ENCODE measurements at regions not wholly inside any gene's neighbourhood (a gene's known extent, or its start where the extent isn't known, plus 50 kb on each side); places are given as distances from the start of the nearest gene placed in this dataset.

DNA sequence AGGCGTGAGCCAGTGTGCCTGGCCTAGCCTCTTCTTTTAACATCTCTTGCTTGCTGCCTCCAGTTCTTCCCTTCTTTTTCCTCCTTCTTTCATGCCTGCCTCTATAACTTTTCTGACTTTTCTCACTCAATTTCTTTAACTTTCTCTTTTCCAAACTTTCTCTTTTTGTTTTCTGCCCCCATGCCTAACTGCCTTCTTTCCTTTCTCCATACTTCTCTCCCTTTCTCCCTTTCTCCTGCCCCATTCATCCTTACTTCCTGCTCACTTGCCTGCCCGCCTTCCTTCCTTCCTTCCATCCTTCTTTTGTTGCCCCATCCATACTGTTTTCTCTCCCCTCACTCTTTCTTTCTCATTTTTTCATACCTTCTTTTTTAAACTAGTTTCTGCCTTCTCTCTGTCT lies 105.2 kb downstream of the RBMX2 start:
- TF ChIP-seq, protein P1, sequence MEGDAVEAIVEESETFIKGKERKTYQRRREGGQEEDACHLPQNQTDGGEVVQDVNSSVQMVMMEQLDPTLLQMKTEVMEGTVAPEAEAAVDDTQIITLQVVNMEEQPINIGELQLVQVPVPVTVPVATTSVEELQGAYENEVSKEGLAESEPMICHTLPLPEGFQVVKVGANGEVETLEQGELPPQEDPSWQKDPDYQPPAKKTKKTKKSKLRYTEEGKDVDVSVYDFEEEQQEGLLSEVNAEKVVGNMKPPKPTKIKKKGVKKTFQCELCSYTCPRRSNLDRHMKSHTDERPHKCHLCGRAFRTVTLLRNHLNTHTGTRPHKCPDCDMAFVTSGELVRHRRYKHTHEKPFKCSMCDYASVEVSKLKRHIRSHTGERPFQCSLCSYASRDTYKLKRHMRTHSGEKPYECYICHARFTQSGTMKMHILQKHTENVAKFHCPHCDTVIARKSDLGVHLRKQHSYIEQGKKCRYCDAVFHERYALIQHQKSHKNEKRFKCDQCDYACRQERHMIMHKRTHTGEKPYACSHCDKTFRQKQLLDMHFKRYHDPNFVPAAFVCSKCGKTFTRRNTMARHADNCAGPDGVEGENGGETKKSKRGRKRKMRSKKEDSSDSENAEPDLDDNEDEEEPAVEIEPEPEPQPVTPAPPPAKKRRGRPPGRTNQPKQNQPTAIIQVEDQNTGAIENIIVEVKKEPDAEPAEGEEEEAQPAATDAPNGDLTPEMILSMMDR (IDR thresholded peaks at IDR 0.05), result no peak
- no peak for TF ChIP-seq POLR2A (IDR thresholded peaks at IDR 0.05)
